AG09309 (cell line): ENCODE measurements at regions not wholly inside any gene's neighbourhood (a gene's known extent, or its start where the extent isn't known, plus 50 kb on each side); places are given as distances from the start of the nearest gene placed in this dataset.

ENCODE experiments used
- DNase-seq: peaks from one replicate; pipeline ENCODE4 v3.0.0-alpha.2; 2010; ENCODE audit warnings: low read depth
- H3K4me3 ChIP-seq: 2 replicates; pipeline ENCODE4 v1.5.1; 2011; ENCODE audit warnings: mild to moderate bottlenecking, low read depth, low read length, moderate library complexity; ENCODE audit not compliant: control insufficient read depth
- TF ChIP-seq, protein P1 (sequence below): IDR thresholded peaks from 2 replicates; pipeline ENCODE4 v1.5.1; 2011; ENCODE audit warnings: mild to moderate bottlenecking, low read depth, low read length, inconsistent platforms; ENCODE audit not compliant: insufficient read depth, control insufficient read depth; ENCODE audit errors: missing control alignments

DNA sequence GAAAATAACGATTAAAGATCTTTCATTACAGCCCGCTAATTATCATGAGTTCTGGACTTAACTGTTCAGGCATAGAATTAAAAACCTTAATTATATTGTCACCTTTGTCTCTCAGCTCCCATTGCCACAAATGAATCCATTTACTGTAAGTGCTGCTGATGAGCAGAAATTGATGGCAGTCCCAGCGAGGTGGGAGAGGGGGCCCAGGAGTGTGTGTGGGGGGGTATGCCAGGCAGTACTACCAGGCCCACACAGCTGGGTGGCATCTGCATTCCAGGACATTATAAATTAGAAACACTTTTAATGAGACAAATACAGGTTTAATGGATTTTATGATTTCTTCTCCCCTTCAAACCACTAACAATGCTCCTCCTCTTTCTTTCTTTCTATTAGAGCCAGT, 196.0 kb downstream of the MELK start:
- TF ChIP-seq, protein P1, sequence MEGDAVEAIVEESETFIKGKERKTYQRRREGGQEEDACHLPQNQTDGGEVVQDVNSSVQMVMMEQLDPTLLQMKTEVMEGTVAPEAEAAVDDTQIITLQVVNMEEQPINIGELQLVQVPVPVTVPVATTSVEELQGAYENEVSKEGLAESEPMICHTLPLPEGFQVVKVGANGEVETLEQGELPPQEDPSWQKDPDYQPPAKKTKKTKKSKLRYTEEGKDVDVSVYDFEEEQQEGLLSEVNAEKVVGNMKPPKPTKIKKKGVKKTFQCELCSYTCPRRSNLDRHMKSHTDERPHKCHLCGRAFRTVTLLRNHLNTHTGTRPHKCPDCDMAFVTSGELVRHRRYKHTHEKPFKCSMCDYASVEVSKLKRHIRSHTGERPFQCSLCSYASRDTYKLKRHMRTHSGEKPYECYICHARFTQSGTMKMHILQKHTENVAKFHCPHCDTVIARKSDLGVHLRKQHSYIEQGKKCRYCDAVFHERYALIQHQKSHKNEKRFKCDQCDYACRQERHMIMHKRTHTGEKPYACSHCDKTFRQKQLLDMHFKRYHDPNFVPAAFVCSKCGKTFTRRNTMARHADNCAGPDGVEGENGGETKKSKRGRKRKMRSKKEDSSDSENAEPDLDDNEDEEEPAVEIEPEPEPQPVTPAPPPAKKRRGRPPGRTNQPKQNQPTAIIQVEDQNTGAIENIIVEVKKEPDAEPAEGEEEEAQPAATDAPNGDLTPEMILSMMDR = no peak
- no peak overlapping the region for H3K4me3 ChIP-seq
- no peak for DNase-seq

DNA sequence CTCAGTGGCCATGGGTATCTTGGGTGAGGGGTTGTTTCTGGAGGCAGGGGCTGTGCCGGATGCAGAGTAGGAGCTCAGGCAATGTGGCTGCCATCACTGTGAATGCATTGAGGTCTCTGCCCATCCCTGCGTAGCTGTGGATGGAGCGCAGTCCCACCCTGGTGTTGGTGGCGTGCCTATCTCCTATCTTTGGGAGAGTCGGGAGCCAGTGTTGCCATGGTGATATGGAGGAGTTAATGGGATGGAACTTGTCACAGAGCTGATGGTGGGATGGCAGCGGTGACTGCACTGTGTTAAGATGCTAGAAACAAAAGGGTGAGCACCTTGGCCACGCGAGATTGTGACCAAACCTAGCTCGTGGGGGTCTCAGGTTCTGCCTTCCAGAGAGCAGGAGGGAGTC, 197.3 kb downstream of the MELK start:
- TF ChIP-seq, protein P1 = no peak
- no peak for DNase-seq
- no peak overlapping the region for H3K4me3 ChIP-seq

DNA sequence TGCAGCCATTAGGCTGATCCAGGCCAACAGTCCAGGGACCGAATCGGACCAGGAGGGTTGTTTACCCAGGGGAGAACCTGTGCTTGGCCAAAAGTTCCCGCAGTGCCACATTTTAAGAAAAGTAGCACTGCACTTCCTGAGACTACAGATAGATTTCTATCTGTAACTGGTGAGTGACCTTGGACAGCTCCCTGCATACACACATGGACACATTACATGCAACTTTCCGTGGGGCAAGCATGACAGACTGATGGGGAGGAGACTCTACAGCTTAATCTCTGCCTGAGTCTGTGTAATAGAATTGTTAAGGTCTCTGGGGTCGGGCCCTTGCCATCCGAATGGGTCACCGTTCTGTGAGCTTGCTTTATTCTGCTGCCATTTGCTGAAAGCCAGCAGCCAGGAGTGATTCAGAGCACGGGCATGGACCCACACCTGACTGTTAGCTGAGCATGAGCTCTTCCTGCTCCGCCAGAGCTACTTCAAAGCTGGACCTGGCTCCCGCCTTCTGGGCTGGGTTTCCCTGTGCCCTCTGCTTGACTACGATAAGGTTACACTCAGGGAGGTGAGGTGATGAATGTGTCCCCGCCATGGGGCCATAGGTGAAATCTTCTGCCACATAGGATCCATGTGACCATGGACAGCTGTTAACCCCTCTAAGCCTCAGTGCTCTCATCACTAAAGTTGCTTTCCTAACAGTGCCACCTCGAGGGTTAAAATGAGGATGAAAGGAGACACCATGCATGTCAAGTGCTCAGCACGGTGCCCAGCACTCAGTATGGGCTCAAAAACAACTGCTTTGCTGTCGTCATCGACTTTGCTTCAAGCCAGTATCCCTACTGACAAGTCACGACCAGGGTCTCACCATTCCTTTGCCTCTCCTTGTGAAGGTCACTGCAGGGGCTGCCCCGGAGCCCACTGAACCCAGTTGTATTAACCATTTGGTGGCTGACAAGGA, 200.0 kb downstream of the MELK start:
- TF ChIP-seq, protein P1 = no peak
- no peak overlapping the region for H3K4me3 ChIP-seq
- no peak for DNase-seq

DNA sequence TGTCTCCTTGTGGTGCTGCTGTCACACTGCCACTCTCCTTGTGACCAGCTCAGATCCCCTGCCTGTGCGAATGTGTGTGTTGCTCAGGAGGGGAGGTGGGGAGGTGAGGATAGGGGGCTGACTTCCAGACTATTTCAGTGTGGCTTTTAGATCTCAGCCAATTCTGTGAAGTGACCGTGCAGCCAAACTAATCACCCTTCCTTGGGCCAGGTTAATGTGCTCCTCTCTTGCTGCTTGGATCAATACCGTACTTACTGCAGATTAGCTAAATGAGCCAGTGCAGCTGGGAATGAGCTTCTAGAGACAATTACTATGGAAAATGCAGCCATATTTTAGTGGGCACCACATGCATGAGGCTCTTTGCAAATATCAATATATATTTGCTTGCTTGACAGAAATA, 206.0 kb downstream of the MELK start:
- DNase-seq = no peak
- no peak overlapping the region for H3K4me3 ChIP-seq
- TF ChIP-seq, protein P1 = no peak

DNA sequence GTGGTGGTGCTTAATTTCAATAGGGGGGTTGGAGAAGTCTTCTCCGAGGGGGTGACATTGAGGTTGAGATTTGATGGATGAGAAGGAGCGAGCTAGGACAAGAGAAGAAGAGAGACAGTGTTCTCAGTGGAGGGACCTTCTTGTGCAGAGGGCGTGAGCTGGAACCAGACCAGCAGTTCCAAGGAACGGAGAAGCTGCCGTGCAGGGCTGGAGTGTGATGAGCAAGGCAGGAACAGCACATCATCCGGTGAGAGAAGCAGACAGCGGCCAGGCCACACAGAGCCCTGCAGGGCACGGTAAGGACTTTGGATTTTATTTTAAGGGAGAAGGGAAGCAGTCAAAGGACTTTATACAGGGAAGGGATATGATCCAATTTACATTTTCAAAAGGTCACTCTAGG, 206.9 kb downstream of the MELK start:
- TF ChIP-seq, protein P1 = no peak
- H3K4me3 ChIP-seq = no peak overlapping the region
- DNase-seq = no peak

DNA sequence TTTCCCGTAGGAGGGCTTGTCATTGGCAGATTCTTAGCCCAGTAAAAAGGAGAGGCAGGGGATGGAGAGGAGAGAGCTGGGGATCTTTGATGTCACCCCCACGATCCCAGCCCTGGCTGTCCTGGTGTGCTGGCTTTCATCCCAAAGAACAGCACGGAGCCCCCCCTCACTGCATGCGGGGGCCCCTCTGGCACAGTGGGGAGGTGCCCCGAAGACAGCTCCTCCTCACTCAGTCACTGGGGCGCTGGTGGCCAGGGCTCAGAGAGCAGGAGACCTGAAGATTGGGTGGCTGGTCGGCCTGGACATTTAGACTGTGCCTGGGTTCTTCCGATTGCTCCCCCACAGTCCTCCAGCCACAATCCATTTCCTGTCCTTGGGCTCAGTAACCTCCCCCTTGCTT, 207.5 kb downstream of the MELK start:
- no peak overlapping the region for H3K4me3 ChIP-seq
- no peak for DNase-seq
- TF ChIP-seq, protein P1 = no peak
